ENCODE measurements at regions not wholly inside any gene's neighbourhood (a gene's known extent, or its start where the extent isn't known, plus 50 kb on each side); places are given as distances from the start of the nearest gene placed in this dataset.

GRCh38 chr15:38627689-38628277 lies 63.2 kb upstream of the RASGRP1 start:
- TF ChIP-seq GATA2 (IDR thresholded peaks at IDR 0.05; ENCODE audit: low read depth, low read length): no peak
- TF ChIP-seq GATA3 (IDR thresholded peaks at IDR 0.05; ENCODE audit: low read depth, low read length): no peak

Measured in SH-SY5Y (cell line).